ENCODE measurements at regions not wholly inside any gene's neighbourhood (a gene's known extent, or its start where the extent isn't known, plus 50 kb on each side); places are given as distances from the start of the nearest gene placed in this dataset.

GRCh38 chr11:133659538-133660201 is 127.4 kb upstream of the OPCML start:
- Histone ChIP-seq H3K27me3 (ENCODE audit: control insufficient read depth in 1 of 2, insufficient read depth in 2 of 2, low read length in 2 of 2) (no peaks in the 10 kb centered on the region), H3K9me3 (ENCODE audit: control insufficient read depth in 2 of 2, insufficient read depth in 1 of 2, low read depth in 1 of 2, low read length in 1 of 2) (peaks cover under 1 to 7% of the 10 kb centered on the region in 2 donors), H3K36me3 (ENCODE audit: control insufficient read depth in 2 of 2, insufficient read depth in 2 of 2, low read length in 1 of 2) (no peaks in the 10 kb centered on the region), H3K4me3 (ENCODE audit: low read depth in 1 of 2, low read length in 2 of 2) (no peak overlapping the region), H3K27ac (ENCODE audit: low read depth in 2 of 2, low read length in 1 of 2) (no peak overlapping the region), H3K4me1 (ENCODE audit: control insufficient read depth in 2 of 2, insufficient read depth in 2 of 2, low read length in 1 of 2) (no peaks in the 10 kb centered on the region)
- 41 to 59% methylated on average over 8 of the region's 8 CpGs for WGBS, 2 donors

GRCh38 chr11:133657054-133657453 is 124.8 kb upstream of the OPCML start:
- no peak overlapping the region for H3K4me3 ChIP-seq (ENCODE audit: low read depth in 1 of 2, low read length in 2 of 2)
- H3K4me1 ChIP-seq (ENCODE audit: control insufficient read depth in 2 of 2, insufficient read depth in 2 of 2, low read length in 1 of 2): no peaks in the 10 kb centered on the region
- no peaks in the 10 kb centered on the region for H3K36me3 ChIP-seq (ENCODE audit: control insufficient read depth in 2 of 2, insufficient read depth in 2 of 2, low read length in 1 of 2)
- H3K27ac ChIP-seq (ENCODE audit: low read depth in 2 of 2, low read length in 1 of 2): no peak overlapping the region
- H3K27me3 ChIP-seq (ENCODE audit: control insufficient read depth in 1 of 2, insufficient read depth in 2 of 2, low read length in 2 of 2): no peaks in the 10 kb centered on the region
- H3K9me3 ChIP-seq (ENCODE audit: control insufficient read depth in 2 of 2, insufficient read depth in 1 of 2, low read depth in 1 of 2, low read length in 1 of 2): peaks cover 5 to 7% of the 10 kb centered on the region in 2 donors
- 56 to 70% methylated on average over 3 of the region's 3 CpGs for WGBS, 2 donors

GRCh38 chr11:133656082-133656635 is 123.9 kb upstream of the OPCML start:
- Histone ChIP-seq H3K4me3 (ENCODE audit: low read depth in 1 of 2, low read length in 2 of 2) (no peak overlapping the region), H3K27ac (ENCODE audit: low read depth in 2 of 2, low read length in 1 of 2) (no peak overlapping the region), H3K27me3 (ENCODE audit: control insufficient read depth in 1 of 2, insufficient read depth in 2 of 2, low read length in 2 of 2) (no peaks in the 10 kb centered on the region), H3K4me1 (ENCODE audit: control insufficient read depth in 2 of 2, insufficient read depth in 2 of 2, low read length in 1 of 2) (no peaks in the 10 kb centered on the region), H3K9me3 (ENCODE audit: control insufficient read depth in 2 of 2, insufficient read depth in 1 of 2, low read depth in 1 of 2, low read length in 1 of 2) (peaks cover 5 to 7% of the 10 kb centered on the region in 2 donors), H3K36me3 (ENCODE audit: control insufficient read depth in 2 of 2, insufficient read depth in 2 of 2, low read length in 1 of 2) (no peaks in the 10 kb centered on the region)
- 71 to 79% methylated on average over 13 of the region's 13 CpGs for WGBS, 2 donors

- Histone ChIP-seq H3K27ac (ENCODE audit: low read depth in 2 of 2, low read length in 1 of 2) (no peak overlapping the region), H3K36me3 (ENCODE audit: control insufficient read depth in 2 of 2, insufficient read depth in 2 of 2, low read length in 1 of 2) (no peaks in the 10 kb centered on the region), H3K4me3 (ENCODE audit: low read depth in 1 of 2, low read length in 2 of 2) (no peak overlapping the region), H3K9me3 (ENCODE audit: control insufficient read depth in 2 of 2, insufficient read depth in 1 of 2, low read depth in 1 of 2, low read length in 1 of 2) (peaks cover 5 to 7% of the 10 kb centered on the region in 2 donors), H3K27me3 (ENCODE audit: control insufficient read depth in 1 of 2, insufficient read depth in 2 of 2, low read length in 2 of 2) (no peaks in the 10 kb centered on the region), H3K4me1 (ENCODE audit: control insufficient read depth in 2 of 2, insufficient read depth in 2 of 2, low read length in 1 of 2) (no peaks in the 10 kb centered on the region)
- WGBS, 2 donors: 60 to 63% methylated on average over 12 of the region's 12 CpGs
Measured at GRCh38 chr11:133654630-133655212, 122.4 kb upstream of the OPCML start.

GRCh38 chr11:133653336-133653735 is 121.0 kb upstream of the OPCML start:
- H3K27me3 ChIP-seq (ENCODE audit: control insufficient read depth in 1 of 2, insufficient read depth in 2 of 2, low read length in 2 of 2): no peaks in the 10 kb centered on the region
- H3K4me1 ChIP-seq (ENCODE audit: control insufficient read depth in 2 of 2, insufficient read depth in 2 of 2, low read length in 1 of 2): no peaks in the 10 kb centered on the region
- 49 to 58% methylated on average over 5 of the region's 5 CpGs for WGBS, 2 donors
- H3K9me3 ChIP-seq (ENCODE audit: control insufficient read depth in 2 of 2, insufficient read depth in 1 of 2, low read depth in 1 of 2, low read length in 1 of 2): peaks cover 5 to 7% of the 10 kb centered on the region in 2 donors
- no peaks in the 10 kb centered on the region for H3K36me3 ChIP-seq (ENCODE audit: control insufficient read depth in 2 of 2, insufficient read depth in 2 of 2, low read length in 1 of 2)
- no peak overlapping the region for H3K4me3 ChIP-seq (ENCODE audit: low read depth in 1 of 2, low read length in 2 of 2)
- H3K27ac ChIP-seq (ENCODE audit: low read depth in 2 of 2, low read length in 1 of 2): no peak overlapping the region

- no peaks in the 10 kb centered on the region for H3K27me3 ChIP-seq (ENCODE audit: control insufficient read depth in 1 of 2, insufficient read depth in 2 of 2, low read length in 2 of 2)
- H3K4me3 ChIP-seq (ENCODE audit: low read depth in 1 of 2, low read length in 2 of 2): no peak overlapping the region
- WGBS, 2 donors: 56 to 57% methylated on average over 4 of the region's 4 CpGs
- no peak overlapping the region for H3K27ac ChIP-seq (ENCODE audit: low read depth in 2 of 2, low read length in 1 of 2)
- H3K9me3 ChIP-seq (ENCODE audit: control insufficient read depth in 2 of 2, insufficient read depth in 1 of 2, low read depth in 1 of 2, low read length in 1 of 2): peaks cover 0 to 5% of the 10 kb centered on the region in 2 donors
- no peaks in the 10 kb centered on the region for H3K4me1 ChIP-seq (ENCODE audit: control insufficient read depth in 2 of 2, insufficient read depth in 2 of 2, low read length in 1 of 2)
- no peaks in the 10 kb centered on the region for H3K36me3 ChIP-seq (ENCODE audit: control insufficient read depth in 2 of 2, insufficient read depth in 2 of 2, low read length in 1 of 2)
Measured at GRCh38 chr11:133650082-133650481, 117.8 kb upstream of the OPCML start.

GRCh38 chr11:133649040-133649439 is 116.7 kb upstream of the OPCML start:
- Histone ChIP-seq H3K36me3 (ENCODE audit: control insufficient read depth in 2 of 2, insufficient read depth in 2 of 2, low read length in 1 of 2) (no peaks in the 10 kb centered on the region), H3K9me3 (ENCODE audit: control insufficient read depth in 2 of 2, insufficient read depth in 1 of 2, low read depth in 1 of 2, low read length in 1 of 2) (peaks cover 0 to 2% of the 10 kb centered on the region in 2 donors), H3K27me3 (ENCODE audit: control insufficient read depth in 1 of 2, insufficient read depth in 2 of 2, low read length in 2 of 2) (no peaks in the 10 kb centered on the region), H3K4me3 (ENCODE audit: low read depth in 1 of 2, low read length in 2 of 2) (no peak overlapping the region), H3K4me1 (ENCODE audit: control insufficient read depth in 2 of 2, insufficient read depth in 2 of 2, low read length in 1 of 2) (no peaks in the 10 kb centered on the region), H3K27ac (ENCODE audit: low read depth in 2 of 2, low read length in 1 of 2) (no peak overlapping the region)
- 86 to 89% methylated on average over 16 of the region's 16 CpGs for WGBS, 2 donors

GRCh38 chr11:133639408-133639807 is 107.1 kb upstream of the OPCML start:
- no peak overlapping the region for H3K27ac ChIP-seq (ENCODE audit: low read depth in 2 of 2, low read length in 1 of 2)
- WGBS, 2 donors: 83% methylated on average over 2 of the region's 2 CpGs
- no peaks in the 10 kb centered on the region for H3K27me3 ChIP-seq (ENCODE audit: control insufficient read depth in 1 of 2, insufficient read depth in 2 of 2, low read length in 2 of 2)
- no peaks in the 10 kb centered on the region for H3K9me3 ChIP-seq (ENCODE audit: control insufficient read depth in 2 of 2, insufficient read depth in 1 of 2, low read depth in 1 of 2, low read length in 1 of 2)
- no peaks in the 10 kb centered on the region for H3K36me3 ChIP-seq (ENCODE audit: control insufficient read depth in 2 of 2, insufficient read depth in 2 of 2, low read length in 1 of 2)
- no peaks in the 10 kb centered on the region for H3K4me1 ChIP-seq (ENCODE audit: control insufficient read depth in 2 of 2, insufficient read depth in 2 of 2, low read length in 1 of 2)
- no peak overlapping the region for H3K4me3 ChIP-seq (ENCODE audit: low read depth in 1 of 2, low read length in 2 of 2)

- no peaks in the 10 kb centered on the region for H3K27me3 ChIP-seq (ENCODE audit: control insufficient read depth in 1 of 2, insufficient read depth in 2 of 2, low read length in 2 of 2)
- WGBS, 2 donors: 88 to 95% methylated on average over 5 of the region's 5 CpGs
- no peaks in the 10 kb centered on the region for H3K36me3 ChIP-seq (ENCODE audit: control insufficient read depth in 2 of 2, insufficient read depth in 2 of 2, low read length in 1 of 2)
- no peak overlapping the region for H3K27ac ChIP-seq (ENCODE audit: low read depth in 2 of 2, low read length in 1 of 2)
- no peak overlapping the region for H3K4me3 ChIP-seq (ENCODE audit: low read depth in 1 of 2, low read length in 2 of 2)
- H3K4me1 ChIP-seq (ENCODE audit: control insufficient read depth in 2 of 2, insufficient read depth in 2 of 2, low read length in 1 of 2): no peaks in the 10 kb centered on the region
- H3K9me3 ChIP-seq (ENCODE audit: control insufficient read depth in 2 of 2, insufficient read depth in 1 of 2, low read depth in 1 of 2, low read length in 1 of 2): no peaks in the 10 kb centered on the region
Measured at GRCh38 chr11:133638921-133639320, 106.6 kb upstream of the OPCML start.

Data from esophagus (tissue), 2 donors.